MCF 10A (cell line): ENCODE measurements at regions not wholly inside any gene's neighbourhood (a gene's known extent, or its start where the extent isn't known, plus 50 kb on each side); places are given as distances from the start of the nearest gene placed in this dataset.

Experiments used
- BruUV-seq: library from RNA; stranded (reverse); fragments of 400-500 nt; replicated peaks from 2 replicates; lab custom pipeline; 2021; lab: Mats Ljungman, UMichigan
- CTCF ChIA-PET: fragments of 300-600 bp; sonication (Branson Sonifier 250); formaldehyde crosslinking; extraction: SDS; loops from one replicate; lab custom pipeline; 2021; ENCODE audit warnings: antibody characterized with exemption, inconsistent platforms; lab: Yijun Ruan, JAX
- POLR2A ChIA-PET: fragments of 300-600, 350-650 bp; sonication (Branson Sonifier 250); formaldehyde crosslinking; extraction: SDS; loops from one replicate; lab custom pipeline; 2020; ENCODE audit warnings: antibody characterized with exemption, inconsistent platforms; lab: Yijun Ruan, JAX
- DNase-seq: peaks from one replicate; pipeline ENCODE4 v3.0.0-alpha.2; 2018; ENCODE audit not compliant: unreplicated experiment
- H3K27ac Mint-ChIP-seq: one replicate; pipeline ENCODE4 v1.8.0; 2022; ENCODE audit warnings: mild to moderate bottlenecking, low read depth, mixed read lengths; ENCODE audit not compliant: unreplicated experiment
- H3K27me3 Mint-ChIP-seq: one replicate; pipeline ENCODE4 v1.8.0; 2022; ENCODE audit warnings: mixed read lengths; ENCODE audit not compliant: insufficient read depth, unreplicated experiment
- H3K36me3 Mint-ChIP-seq: one replicate; pipeline ENCODE4 v1.8.0; 2022; ENCODE audit warnings: mild to moderate bottlenecking, moderate library complexity, mixed read lengths; ENCODE audit not compliant: insufficient read depth, unreplicated experiment
- H3K4me1 Mint-ChIP-seq: one replicate; pipeline ENCODE4 v1.8.0; 2022; ENCODE audit warnings: mixed read lengths; ENCODE audit not compliant: insufficient read depth, unreplicated experiment
- H3K4me3 Mint-ChIP-seq: one replicate; pipeline ENCODE4 v1.8.0; 2022; ENCODE audit warnings: mild to moderate bottlenecking, moderate library complexity, mixed read lengths; ENCODE audit not compliant: unreplicated experiment
- H3K9me3 Mint-ChIP-seq: one replicate; pipeline ENCODE4 v1.8.0; 2022; ENCODE audit warnings: mixed read lengths; ENCODE audit not compliant: unreplicated experiment
- CTCF ChIP-seq: fragments of 200-600 bp; IDR thresholded peaks from one replicate; pipeline ENCODE4 v1.8.0; 2022; ENCODE audit warnings: antibody characterized with exemption, mild to moderate bottlenecking; ENCODE audit not compliant: unreplicated experiment
- intact Hi-C: fragments of 100-400 bp; cut with micrococcal nuclease; formaldehyde crosslinking; loops from 2 replicates; pipeline ENCODE4 v1.14.1; 2022

GRCh38 chr11:45517171-45517770, 148.2 kb downstream of the CHST1 start:
- Mint-ChIP-seq H3K27ac (no peak overlapping the region), H3K27me3 (peaks cover 13% of the 10 kb centered on the region), H3K4me1 (no peaks in the 10 kb centered on the region), H3K36me3 (no peaks in the 10 kb centered on the region), H3K4me3 (no peak overlapping the region), H3K9me3 (no peaks in the 10 kb centered on the region)
- POLR2A ChIA-PET = no interaction called here
- no TSS peak for BruUV-seq
- no peak for TF ChIP-seq CTCF
- DNase-seq = no peak
- CTCF ChIA-PET = no interaction called here
- intact Hi-C loops = no loop called here

GRCh38 chr11:45513821-45514340, 151.5 kb downstream of the CHST1 start:
- no peak overlapping the region for H3K4me3 Mint-ChIP-seq
- TF ChIP-seq CTCF = no peak
- intact Hi-C loops = no loop called here
- BruUV-seq = no TSS peak
- ChIA-PET CTCF (no interaction called here), POLR2A (no interaction called here)
- H3K27ac Mint-ChIP-seq = no peak overlapping the region
- H3K9me3 Mint-ChIP-seq = no peaks in the 10 kb centered on the region
- H3K36me3 Mint-ChIP-seq = no peaks in the 10 kb centered on the region
- peaks cover 18% of the 10 kb centered on the region for H3K27me3 Mint-ChIP-seq
- no peak for DNase-seq
- H3K4me1 Mint-ChIP-seq = no peaks in the 10 kb centered on the region

- H3K27me3 Mint-ChIP-seq = peaks cover 18% of the 10 kb centered on the region
- no peaks in the 10 kb centered on the region for H3K4me1 Mint-ChIP-seq
- no peaks in the 10 kb centered on the region for H3K36me3 Mint-ChIP-seq
- intact Hi-C loops = no loop called here
- no peak overlapping the region for H3K4me3 Mint-ChIP-seq
- BruUV-seq = no TSS peak
- DNase-seq = no peak
- POLR2A ChIA-PET = no interaction called here
- TF ChIP-seq CTCF = no peak
- CTCF ChIA-PET = interaction anchor here (0.7 to 1.0 kb wide), 2 partner anchors 9 to 142 kb away, joined by 3 to 4 read pairs; no protein-coding TSS in a partner anchor
- no peaks in the 10 kb centered on the region for H3K9me3 Mint-ChIP-seq
- H3K27ac Mint-ChIP-seq = no peak overlapping the region
Measured at GRCh38 chr11:45512471-45513148, 152.8 kb downstream of the CHST1 start.

- Mint-ChIP-seq H3K36me3 (no peaks in the 10 kb centered on the region), H3K4me3 (no peak overlapping the region), H3K27me3 (peaks cover 18% of the 10 kb centered on the region), H3K27ac (no peak overlapping the region), H3K9me3 (no peaks in the 10 kb centered on the region), H3K4me1 (no peaks in the 10 kb centered on the region)
- intact Hi-C loops = no loop called here
- DNase-seq = no peak
- no peak for TF ChIP-seq CTCF
- ChIA-PET CTCF (interaction anchor here (0.7 to 1.0 kb wide), 2 partner anchors 10 to 143 kb away, joined by 3 to 4 read pairs; no protein-coding TSS in a partner anchor), POLR2A (interaction anchor here (0.7 kb wide), 1 partner anchor 1188 kb away, joined by 3 read pairs; no protein-coding TSS in a partner anchor)
- BruUV-seq = no TSS peak
Measured at GRCh38 chr11:45511566-45511965, 153.9 kb downstream of the CHST1 start.
